ENCODE measurements at regions not wholly inside any gene's neighbourhood (a gene's known extent, or its start where the extent isn't known, plus 50 kb on each side); places are given as distances from the start of the nearest gene placed in this dataset.

DNA sequence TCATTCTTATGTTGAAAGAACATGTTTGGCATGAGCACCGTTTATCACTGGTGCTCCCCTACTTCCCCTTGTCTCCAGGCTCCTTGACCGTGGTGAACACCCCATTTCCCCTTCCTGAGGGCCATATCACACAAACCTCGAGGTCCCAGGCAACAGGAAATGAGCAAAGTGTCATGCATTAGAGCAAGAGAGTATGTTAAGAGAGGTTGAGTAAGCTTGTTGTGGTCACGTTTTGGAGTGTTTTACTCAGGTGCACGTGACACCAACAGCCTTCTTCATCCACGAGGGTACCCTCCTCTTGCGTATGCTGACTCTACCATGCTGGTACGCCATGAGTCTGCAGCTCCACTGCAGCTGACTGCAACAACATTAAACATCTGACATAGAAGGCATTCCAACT, 482.2 kb upstream of the NBEA start:
- H3K9ac ChIP-seq (ENCODE audit: insufficient read depth, low read length, poor library complexity, severe bottlenecking) = no peak overlapping the region
- no peaks in the 10 kb centered on the region for H3K27me3 ChIP-seq (ENCODE audit: control insufficient read depth in 2 of 2, insufficient read depth in 2 of 2, low read length in 2 of 2)
- WGBS (ENCODE audit: insufficient coverage) = no CpG with 5 or more reads among the region's 8 CpGs
- peaks cover 2 to 15% (median 8%) of the 10 kb centered on the region in 7 donors for H3K9me3 Mint-ChIP-seq
- H3K4me3 Mint-ChIP-seq = no peak overlapping the region
- H3K27ac ChIP-seq (ENCODE audit: low read depth in 1 of 2, low read length in 2 of 2) = no peak overlapping the region
- peaks cover 21 to 22% of the 10 kb centered on the region in 2 donors for H3K9me3 ChIP-seq (replicated peaks in 1 of 2; ENCODE audit: control insufficient read depth in 1 of 2, insufficient read depth in 1 of 2, low read length in 2 of 2)
- intact Hi-C loops (cut with micrococcal nuclease) = no loop called here
- no peak overlapping the region for H3K27ac Mint-ChIP-seq
- H3K4me2 ChIP-seq (replicated peaks; ENCODE audit: extremely low read depth, low read length, poor library complexity, severe bottlenecking) = no peak overlapping the region
- no peak overlapping the region for H3K4me3 ChIP-seq (replicated peaks in 1 of 3; ENCODE audit: low read depth in 2 of 3, low read length in 3 of 3)
- H3K27me3 Mint-ChIP-seq (ENCODE audit: low read depth in 3 of 3) = peaks cover 0 to 1% (median 0%) of the 10 kb centered on the region in 3 donors
- H3K36me3 ChIP-seq (replicated peaks in 1 of 2; ENCODE audit: control insufficient read depth in 1 of 2, insufficient read depth in 2 of 2, low read length in 2 of 2) = no peaks in the 10 kb centered on the region
- no peaks in the 10 kb centered on the region for H3K4me1 ChIP-seq (ENCODE audit: control insufficient read depth in 1 of 2, insufficient read depth in 2 of 2, low read length in 2 of 2)
- no peaks in the 10 kb centered on the region for H3K79me2 ChIP-seq (ENCODE audit: insufficient read depth, low read length)
- no peaks in the 10 kb centered on the region for H3K36me3 Mint-ChIP-seq
- no peaks in the 10 kb centered on the region for H3K4me1 Mint-ChIP-seq
- no peak overlapping the region for H2AFZ ChIP-seq (ENCODE audit: insufficient read depth, low read depth, low read length, poor library complexity, severe bottlenecking)
- TF ChIP-seq, protein P1, sequence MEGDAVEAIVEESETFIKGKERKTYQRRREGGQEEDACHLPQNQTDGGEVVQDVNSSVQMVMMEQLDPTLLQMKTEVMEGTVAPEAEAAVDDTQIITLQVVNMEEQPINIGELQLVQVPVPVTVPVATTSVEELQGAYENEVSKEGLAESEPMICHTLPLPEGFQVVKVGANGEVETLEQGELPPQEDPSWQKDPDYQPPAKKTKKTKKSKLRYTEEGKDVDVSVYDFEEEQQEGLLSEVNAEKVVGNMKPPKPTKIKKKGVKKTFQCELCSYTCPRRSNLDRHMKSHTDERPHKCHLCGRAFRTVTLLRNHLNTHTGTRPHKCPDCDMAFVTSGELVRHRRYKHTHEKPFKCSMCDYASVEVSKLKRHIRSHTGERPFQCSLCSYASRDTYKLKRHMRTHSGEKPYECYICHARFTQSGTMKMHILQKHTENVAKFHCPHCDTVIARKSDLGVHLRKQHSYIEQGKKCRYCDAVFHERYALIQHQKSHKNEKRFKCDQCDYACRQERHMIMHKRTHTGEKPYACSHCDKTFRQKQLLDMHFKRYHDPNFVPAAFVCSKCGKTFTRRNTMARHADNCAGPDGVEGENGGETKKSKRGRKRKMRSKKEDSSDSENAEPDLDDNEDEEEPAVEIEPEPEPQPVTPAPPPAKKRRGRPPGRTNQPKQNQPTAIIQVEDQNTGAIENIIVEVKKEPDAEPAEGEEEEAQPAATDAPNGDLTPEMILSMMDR (IDR thresholded peaks at IDR 0.05) = no peak
- no peak for DNase-seq
- H4K20me1 ChIP-seq (ENCODE audit: insufficient read depth, low read length) = no peaks in the 10 kb centered on the region

DNA sequence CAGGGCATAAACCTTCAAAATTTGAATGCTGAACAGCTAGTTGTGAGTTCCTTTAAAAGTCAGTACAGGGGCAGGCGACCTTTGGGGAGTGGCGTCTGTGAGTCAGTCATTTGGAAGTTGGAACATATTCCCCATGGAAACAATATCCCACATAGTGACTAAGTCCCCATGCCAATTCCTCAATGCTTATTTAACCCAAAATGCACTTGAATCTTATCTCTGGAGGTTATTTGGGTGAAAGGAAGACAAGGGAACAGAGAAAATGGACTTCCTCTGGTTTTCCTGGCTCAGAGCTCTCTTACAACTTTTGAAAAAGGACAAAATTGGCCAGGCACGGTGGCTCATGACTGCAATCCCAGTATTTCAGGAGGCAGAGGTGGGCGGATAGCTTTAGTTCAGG, 479.2 kb upstream of the NBEA start:
- Mint-ChIP-seq H3K36me3 (no peaks in the 10 kb centered on the region), H3K9me3 (peaks cover 0 to 13% (median 6%) of the 10 kb centered on the region in 7 donors), H3K27ac (no peak overlapping the region), H3K4me1 (no peaks in the 10 kb centered on the region), H3K27me3 (ENCODE audit: low read depth in 3 of 3) (peaks cover 0 to under 1% (median 0%) of the 10 kb centered on the region in 3 donors), H3K4me3 (no peak overlapping the region)
- TF ChIP-seq, protein P1 (IDR thresholded peaks at IDR 0.05) = no peak
- H2AFZ ChIP-seq (ENCODE audit: insufficient read depth, low read depth, low read length, poor library complexity, severe bottlenecking) = no peak overlapping the region
- intact Hi-C loops (cut with micrococcal nuclease) = no loop called here
- H3K9me3 ChIP-seq (replicated peaks in 1 of 2; ENCODE audit: control insufficient read depth in 1 of 2, insufficient read depth in 1 of 2, low read length in 2 of 2) = peaks cover 9 to 24% of the 10 kb centered on the region in 2 donors
- no peaks in the 10 kb centered on the region for H4K20me1 ChIP-seq (ENCODE audit: insufficient read depth, low read length)
- 61% methylated on average over 2 of the region's 4 CpGs for WGBS (ENCODE audit: insufficient coverage)
- H3K4me1 ChIP-seq (ENCODE audit: control insufficient read depth in 1 of 2, insufficient read depth in 2 of 2, low read length in 2 of 2) = no peaks in the 10 kb centered on the region
- H3K4me2 ChIP-seq (replicated peaks; ENCODE audit: extremely low read depth, low read length, poor library complexity, severe bottlenecking) = no peak overlapping the region
- H3K4me3 ChIP-seq (replicated peaks in 1 of 3; ENCODE audit: low read depth in 2 of 3, low read length in 3 of 3) = no peak overlapping the region
- no peaks in the 10 kb centered on the region for H3K79me2 ChIP-seq (ENCODE audit: insufficient read depth, low read length)
- no peak overlapping the region for H3K27ac ChIP-seq (ENCODE audit: low read depth in 1 of 2, low read length in 2 of 2)
- H3K36me3 ChIP-seq (replicated peaks in 1 of 2; ENCODE audit: control insufficient read depth in 1 of 2, insufficient read depth in 2 of 2, low read length in 2 of 2) = no peaks in the 10 kb centered on the region
- no peak for DNase-seq
- no peaks in the 10 kb centered on the region for H3K27me3 ChIP-seq (ENCODE audit: control insufficient read depth in 2 of 2, insufficient read depth in 2 of 2, low read length in 2 of 2)
- H3K9ac ChIP-seq (ENCODE audit: insufficient read depth, low read length, poor library complexity, severe bottlenecking) = no peak overlapping the region
